Mesenchymal stem cell (in vitro differentiated cells and primary cell): ENCODE measurements at regions not wholly inside any gene's neighbourhood (a gene's known extent, or its start where the extent isn't known, plus 50 kb on each side); places are given as distances from the start of the nearest gene placed in this dataset.

Experiments used
- DNase-seq: peaks from one replicate; pipeline ENCODE4 v3.0.0-alpha.2; 2013
- H2AFZ ChIP-seq: one replicate; pipeline ENCODE4 v1.6.1; 2013; ENCODE audit warnings: low read depth, mild to moderate bottlenecking, control low read depth, inconsistent platforms, low read length, moderate library complexity
- H2AK5ac ChIP-seq: 2 replicates; pipeline ENCODE4 v1.6.1; 2013; ENCODE audit warnings: low read length, moderate library complexity, mild to moderate bottlenecking, inconsistent platforms; ENCODE audit not compliant: severe bottlenecking
- H2BK120ac ChIP-seq: one replicate; pipeline ENCODE4 v1.6.1; 2013; ENCODE audit warnings: low read depth, mild to moderate bottlenecking, inconsistent platforms, low read length, moderate library complexity
- H2BK12ac ChIP-seq, 2 experiments: one replicate each; pipeline ENCODE4 v1.6.1; 2013; ENCODE audit warnings: inconsistent platforms in 2 of 2, low read length in 2 of 2, mild to moderate bottlenecking in 2 of 2, moderate library complexity in 2 of 2, control low read depth in 1 of 2
- H2BK15ac ChIP-seq: one replicate; pipeline ENCODE4 v1.6.1; 2013; ENCODE audit warnings: mild to moderate bottlenecking, low read depth, inconsistent platforms; ENCODE audit not compliant: poor library complexity, severe bottlenecking
- H2BK5ac ChIP-seq: 2 replicates; pipeline ENCODE4 v1.6.1; 2013; ENCODE audit warnings: low read depth, mild to moderate bottlenecking, low read length, control low read depth, inconsistent platforms; ENCODE audit not compliant: poor library complexity, severe bottlenecking
- H3K14ac ChIP-seq, 2 experiments: one replicate each; pipeline ENCODE4 v1.6.1; 2013; ENCODE audit warnings: inconsistent platforms in 2 of 2, low read length in 2 of 2, control low read depth in 1 of 2, mild to moderate bottlenecking in 1 of 2, moderate library complexity in 1 of 2
- H3K18ac ChIP-seq, 2 experiments: one replicate each; pipeline ENCODE4 v1.6.1; 2013; ENCODE audit warnings: inconsistent platforms in 2 of 2, low read length in 2 of 2, control low read depth in 1 of 2, low read depth in 1 of 2, mild to moderate bottlenecking in 1 of 2
- H3K23ac ChIP-seq, 2 experiments: one replicate each; pipeline ENCODE4 v1.6.1; 2013; ENCODE audit warnings: inconsistent platforms in 2 of 2, low read length in 2 of 2, mild to moderate bottlenecking in 2 of 2, moderate library complexity in 2 of 2, control low read depth in 1 of 2
- H3K27ac ChIP-seq: 2 replicates; pipeline ENCODE4 v1.5.1; 2013; ENCODE audit warnings: mild to moderate bottlenecking, moderate library complexity, low read length, control low read depth, inconsistent platforms; ENCODE audit not compliant: poor library complexity, severe bottlenecking
- H3K27me3 ChIP-seq, 2 experiments: 2 replicates each; pipeline versions ENCODE4 v1.6.1 to v1.7.0; 2013; ENCODE audit warnings: low read length in 2 of 2, mild to moderate bottlenecking in 2 of 2, moderate library complexity in 2 of 2, control low read depth in 1 of 2, inconsistent platforms in 1 of 2; ENCODE audit not compliant: control insufficient read depth in 1 of 2, insufficient read depth in 1 of 2
- H3K36me3 ChIP-seq, 2 experiments: 2 replicates each; pipeline versions ENCODE4 v1.6.1 to v1.7.0; 2013; ENCODE audit warnings: low read length in 2 of 2, control low read depth in 1 of 2, inconsistent platforms in 1 of 2, low read depth in 1 of 2, mild to moderate bottlenecking in 1 of 2; ENCODE audit not compliant: insufficient read depth in 2 of 2, control insufficient read depth in 1 of 2
- H3K4ac ChIP-seq, 2 experiments: one replicate each; pipeline ENCODE4 v1.6.1; 2013; ENCODE audit warnings: inconsistent platforms in 2 of 2, low read length in 2 of 2, mild to moderate bottlenecking in 2 of 2, moderate library complexity in 2 of 2, control low read depth in 1 of 2, low read depth in 1 of 2
- H3K4me1 ChIP-seq: 2 replicates; pipeline ENCODE4 v1.6.1; 2013; ENCODE audit warnings: low read depth, low read length, control low read depth; ENCODE audit not compliant: control insufficient read depth, insufficient read depth
- H3K4me2 ChIP-seq: 2 replicates; pipeline ENCODE4 v1.6.1; 2013; ENCODE audit warnings: low read length, mild to moderate bottlenecking, inconsistent platforms; ENCODE audit not compliant: poor library complexity, severe bottlenecking
- H3K4me3 ChIP-seq, 2 experiments: 2 replicates each; pipeline versions ENCODE4 v1.5.1 to v1.7.0; 2013; ENCODE audit warnings: low read length in 2 of 2, mild to moderate bottlenecking in 2 of 2, control low read depth in 1 of 2, low read depth in 1 of 2; ENCODE audit not compliant: insufficient read depth in 1 of 2
- H3K79me1 ChIP-seq: replicated peaks from 2 replicates; pipeline ENCODE4 v1.6.1; 2013; ENCODE audit warnings: mild to moderate bottlenecking, control low read depth, low read length, inconsistent platforms; ENCODE audit not compliant: poor library complexity, severe bottlenecking
- H3K9ac ChIP-seq: 2 replicates; pipeline ENCODE4 v1.7.0; 2013; ENCODE audit warnings: mild to moderate bottlenecking, low read length, moderate library complexity
- H3K9me3 ChIP-seq: 2 replicates; pipeline ENCODE4 v1.7.0; 2013; ENCODE audit warnings: mild to moderate bottlenecking, low read length; ENCODE audit not compliant: control insufficient read depth
- H4K8ac ChIP-seq: one replicate; pipeline ENCODE4 v1.6.1; 2013; ENCODE audit warnings: inconsistent platforms, mild to moderate bottlenecking, low read length, moderate library complexity
- H4K91ac ChIP-seq: one replicate; pipeline ENCODE4 v1.6.1; 2013; ENCODE audit warnings: mild to moderate bottlenecking, low read length, inconsistent platforms
- WGBS: methylation state at CpG from one replicate; pipeline ENCODE4 v1.1.7; 2013; ENCODE audit warnings: mixed read lengths; 5-methylcytosine and 5-hydroxymethylcytosine counted together

DNA sequence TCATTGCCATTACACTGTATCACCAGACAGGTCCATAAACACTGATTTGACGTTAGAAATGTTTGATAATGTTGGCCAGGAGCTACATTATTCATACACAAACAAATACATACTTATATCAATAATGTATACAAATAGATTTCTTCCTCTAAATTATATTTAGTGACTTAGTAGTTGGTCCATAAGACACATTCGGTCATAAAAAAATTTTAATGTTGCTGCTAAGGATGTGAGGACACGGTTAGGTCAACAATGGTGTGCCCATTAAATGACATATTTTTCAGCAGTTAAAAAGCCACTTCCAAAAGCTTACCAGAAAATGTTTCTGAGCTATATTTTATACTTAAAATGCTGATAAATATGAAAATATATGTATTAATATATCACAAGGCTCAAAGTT is 1148.7 kb upstream of the TMEM132C start:
- no peak overlapping the region for H3K4me2 ChIP-seq
- no peak overlapping the region for H3K9ac ChIP-seq
- H4K91ac ChIP-seq, result no peak overlapping the region
- DNase-seq, result no peak
- H3K23ac ChIP-seq, result no peak overlapping the region
- no peaks in the 10 kb centered on the region for H3K4me1 ChIP-seq
- H3K27me3 ChIP-seq, result no peaks in the 10 kb centered on the region
- no peak overlapping the region for H2BK5ac ChIP-seq
- no peak overlapping the region for H3K18ac ChIP-seq
- H3K14ac ChIP-seq, result no peak overlapping the region
- no peak overlapping the region for H2BK15ac ChIP-seq
- no peak overlapping the region for H3K4ac ChIP-seq
- no peaks in the 10 kb centered on the region for H3K79me1 ChIP-seq
- H4K8ac ChIP-seq, result no peak overlapping the region
- no peak overlapping the region for H2AK5ac ChIP-seq
- H2BK12ac ChIP-seq, result no peak overlapping the region
- no peak overlapping the region for H3K27ac ChIP-seq
- 80% methylated on average over 2 of the region's 3 CpGs for WGBS
- H3K9me3 ChIP-seq, result no peaks in the 10 kb centered on the region
- no peak overlapping the region for H3K4me3 ChIP-seq
- no peak overlapping the region for H2BK120ac ChIP-seq
- H2AFZ ChIP-seq, result no peak overlapping the region
- H3K36me3 ChIP-seq, result no peaks in the 10 kb centered on the region

DNA sequence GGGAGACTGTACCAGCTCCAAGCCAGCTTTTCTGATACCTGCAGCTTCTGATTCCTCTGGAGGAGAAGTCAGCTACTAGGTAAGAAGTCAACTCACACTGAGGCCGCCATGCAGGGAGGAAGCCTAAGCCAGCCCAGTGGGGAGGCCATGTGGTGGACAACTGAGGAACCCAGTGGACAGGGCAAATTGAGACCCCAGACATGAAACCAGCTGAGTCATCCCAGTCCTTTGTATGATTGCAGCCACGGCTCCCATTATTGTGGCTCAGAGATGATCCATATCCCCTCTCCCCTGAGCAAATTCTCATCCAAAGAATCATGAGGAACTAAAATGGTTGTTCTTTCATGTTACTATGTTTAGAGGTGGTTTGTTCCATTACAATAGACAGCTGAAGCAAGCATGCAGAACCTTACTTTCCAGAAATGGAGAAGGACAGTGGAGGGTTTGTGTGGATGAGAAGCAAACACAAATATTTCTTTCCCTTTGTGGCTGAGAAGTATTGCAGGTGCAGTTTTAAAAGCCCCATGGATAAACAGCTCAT is 1147.3 kb upstream of the TMEM132C start:
- WGBS, result 65% methylated on average over 1 of the region's 2 CpGs
- H3K36me3 ChIP-seq, result no peaks in the 10 kb centered on the region
- DNase-seq, result no peak
- no peak overlapping the region for H4K8ac ChIP-seq
- H2BK5ac ChIP-seq, result no peak overlapping the region
- H3K4me3 ChIP-seq, result no peak overlapping the region
- no peak overlapping the region for H3K14ac ChIP-seq
- no peaks in the 10 kb centered on the region for H3K27me3 ChIP-seq
- no peak overlapping the region for H3K9ac ChIP-seq
- no peak overlapping the region for H3K4me2 ChIP-seq
- no peak overlapping the region for H2AK5ac ChIP-seq
- H2BK12ac ChIP-seq, result no peak overlapping the region
- no peak overlapping the region for H2BK15ac ChIP-seq
- H3K4me1 ChIP-seq, result no peaks in the 10 kb centered on the region
- H3K23ac ChIP-seq, result no peak overlapping the region
- H3K18ac ChIP-seq, result no peak overlapping the region
- H4K91ac ChIP-seq, result no peak overlapping the region
- H3K79me1 ChIP-seq, result no peaks in the 10 kb centered on the region
- H3K4ac ChIP-seq, result no peak overlapping the region
- no peak overlapping the region for H2AFZ ChIP-seq
- no peak overlapping the region for H3K27ac ChIP-seq
- H2BK120ac ChIP-seq, result no peak overlapping the region
- H3K9me3 ChIP-seq, result no peaks in the 10 kb centered on the region

DNA sequence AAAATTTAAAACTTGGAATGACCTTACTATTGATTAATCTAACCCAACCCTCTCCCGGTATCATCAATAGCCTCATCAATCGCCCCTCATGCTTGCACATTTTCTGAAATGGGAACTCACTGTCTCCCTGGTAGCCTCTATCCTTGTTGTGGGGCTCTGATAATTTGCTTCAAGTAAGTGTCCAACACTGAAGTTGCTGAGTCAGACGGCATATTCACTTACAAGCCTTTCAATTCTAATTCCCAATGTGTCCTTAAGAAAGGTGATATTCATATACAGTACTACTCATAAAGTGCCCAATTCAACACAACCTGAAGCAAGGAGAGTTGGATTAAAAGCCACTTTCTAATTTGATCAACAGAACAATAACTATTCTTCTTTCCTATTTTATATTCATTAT is 1146.1 kb upstream of the TMEM132C start:
- Histone ChIP-seq H3K23ac (no peak overlapping the region), H3K36me3 (no peaks in the 10 kb centered on the region), H3K14ac (no peak overlapping the region), H2BK5ac (no peak overlapping the region), H3K79me1 (no peaks in the 10 kb centered on the region), H4K8ac (no peak overlapping the region), H2BK12ac (no peak overlapping the region), H4K91ac (no peak overlapping the region), H2BK15ac (no peak overlapping the region), H3K27ac (no peak overlapping the region), H2AFZ (no peak overlapping the region), H2AK5ac (no peak overlapping the region), H3K4me1 (peaks cover 4% of the 10 kb centered on the region), H3K4me3 (no peak overlapping the region), H3K9ac (no peak overlapping the region), H3K18ac (no peak overlapping the region), H3K27me3 (no peaks in the 10 kb centered on the region), H3K4me2 (no peak overlapping the region), H2BK120ac (no peak overlapping the region), H3K9me3 (no peaks in the 10 kb centered on the region), H3K4ac (no peak overlapping the region)
- DNase-seq, result no peak
- WGBS, result 79% methylated on average over 3 of the region's 3 CpGs

DNA sequence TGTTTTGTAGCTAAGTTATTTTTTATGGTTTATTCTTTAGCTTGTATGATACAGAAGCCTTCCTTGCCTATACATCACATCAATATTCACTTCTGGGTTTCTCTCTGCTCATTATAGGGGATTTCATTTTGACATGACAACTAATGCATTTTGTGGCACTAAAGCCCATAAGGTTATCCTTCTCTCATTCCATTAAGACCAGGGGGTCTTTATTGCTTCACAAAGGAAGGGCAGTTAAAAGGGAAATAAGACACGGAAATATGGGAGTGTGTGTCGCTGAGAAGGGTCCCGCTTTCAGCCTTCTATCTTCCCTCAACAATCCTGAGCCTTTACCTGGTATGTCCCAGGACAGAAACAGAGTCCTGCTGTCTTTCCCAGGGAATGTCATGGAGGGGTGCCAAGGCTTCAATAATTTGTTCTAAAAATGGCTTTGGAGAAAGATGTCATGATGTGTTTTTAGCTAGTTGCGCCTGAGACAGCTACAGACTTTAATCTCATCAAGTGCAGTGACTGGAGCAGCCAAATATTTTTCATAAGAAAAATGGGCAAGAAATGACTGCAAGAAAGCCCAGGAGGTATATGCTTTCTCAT is 1145.4 kb upstream of the TMEM132C start:
- H3K27ac ChIP-seq, result no peak overlapping the region
- H3K14ac ChIP-seq, result no peak overlapping the region
- 77% methylated on average over 4 of the region's 4 CpGs for WGBS
- no peak overlapping the region for H2BK12ac ChIP-seq
- H2BK15ac ChIP-seq, result no peak overlapping the region
- no peaks in the 10 kb centered on the region for H3K27me3 ChIP-seq
- H4K91ac ChIP-seq, result no peak overlapping the region
- no peak overlapping the region for H2BK120ac ChIP-seq
- no peak overlapping the region for H2BK5ac ChIP-seq
- H3K4me3 ChIP-seq, result no peak overlapping the region
- H3K4ac ChIP-seq, result no peak overlapping the region
- H3K4me2 ChIP-seq, result no peak overlapping the region
- H3K4me1 ChIP-seq, result peaks cover 7% of the 10 kb centered on the region
- no peak overlapping the region for H3K9ac ChIP-seq
- no peak overlapping the region for H2AK5ac ChIP-seq
- H3K79me1 ChIP-seq, result no peaks in the 10 kb centered on the region
- no peak overlapping the region for H4K8ac ChIP-seq
- no peaks in the 10 kb centered on the region for H3K36me3 ChIP-seq
- H3K23ac ChIP-seq, result no peak overlapping the region
- no peaks in the 10 kb centered on the region for H3K9me3 ChIP-seq
- H3K18ac ChIP-seq, result no peak overlapping the region
- no peak overlapping the region for H2AFZ ChIP-seq
- DNase-seq, result no peak
